H9 (cell line): ENCODE measurements at regions not wholly inside any gene's neighbourhood (a gene's known extent, or its start where the extent isn't known, plus 50 kb on each side); places are given as distances from the start of the nearest gene placed in this dataset.

Experiments
- DNase-seq: peaks from one replicate; pipeline ENCODE4 v3.0.0-alpha.2; 2017
- H2AFZ ChIP-seq: one replicate; pipeline ENCODE4 v1.6.1; 2013; ENCODE audit warnings: mild to moderate bottlenecking, low read length, control low read depth, moderate library complexity
- H2AK5ac ChIP-seq: 2 replicates; pipeline ENCODE4 v1.6.1; 2013; ENCODE audit warnings: low read length, control low read depth, mixed read lengths; ENCODE audit not compliant: insufficient read length
- H2BK120ac ChIP-seq: one replicate; pipeline ENCODE4 v1.6.1; 2013; ENCODE audit warnings: low read depth, mild to moderate bottlenecking, low read length, control low read depth, inconsistent platforms; ENCODE audit not compliant: poor library complexity, severe bottlenecking
- H2BK12ac ChIP-seq: 2 replicates; pipeline ENCODE4 v1.6.1; 2013; ENCODE audit warnings: low read length, control low read depth, mixed read lengths, low read depth; ENCODE audit not compliant: insufficient read length
- H2BK15ac ChIP-seq: 2 replicates; pipeline ENCODE4 v1.6.1; 2013; ENCODE audit warnings: low read depth, low read length, control low read depth
- H2BK20ac ChIP-seq: one replicate; pipeline ENCODE4 v1.6.1; 2013; ENCODE audit warnings: low read depth, mild to moderate bottlenecking, low read length, control low read depth, inconsistent platforms; ENCODE audit not compliant: poor library complexity, severe bottlenecking
- H2BK5ac ChIP-seq: 2 replicates; pipeline ENCODE4 v1.6.1; 2013; ENCODE audit warnings: low read length, control low read depth, mixed read lengths; ENCODE audit not compliant: insufficient read length
- H3K14ac ChIP-seq: 2 replicates; pipeline ENCODE4 v1.6.1; 2013; ENCODE audit warnings: low read length, control low read depth; ENCODE audit not compliant: insufficient read depth
- H3K18ac ChIP-seq: 2 replicates; pipeline ENCODE4 v1.6.1; 2013; ENCODE audit warnings: low read depth, mild to moderate bottlenecking, mixed read lengths, low read length, control low read depth; ENCODE audit not compliant: insufficient read length
- H3K23ac ChIP-seq: 2 replicates; pipeline ENCODE4 v1.6.1; 2013; ENCODE audit warnings: low read length, control low read depth, mixed read lengths, low read depth; ENCODE audit not compliant: insufficient read length
- H3K23me2 ChIP-seq: 2 replicates; pipeline ENCODE4 v1.6.1; 2013; ENCODE audit warnings: low read depth, mild to moderate bottlenecking, mixed read lengths, low read length, control low read depth; ENCODE audit not compliant: insufficient read length, poor library complexity, severe bottlenecking
- H3K27ac ChIP-seq: 2 replicates; pipeline ENCODE4 v1.5.1; 2013; ENCODE audit warnings: low read length, control low read depth, mixed read lengths, low read depth; ENCODE audit not compliant: insufficient read length
- H3K27me3 ChIP-seq: 2 replicates; pipeline ENCODE4 v1.6.1; 2013; ENCODE audit warnings: low read length, control low read depth, inconsistent platforms; ENCODE audit not compliant: insufficient read depth
- H3K4ac ChIP-seq: 2 replicates; pipeline ENCODE4 v1.6.1; 2013; ENCODE audit warnings: low read depth, mild to moderate bottlenecking, control low read depth, inconsistent platforms, low read length, moderate library complexity
- H3K4me1 ChIP-seq: 2 replicates; pipeline ENCODE4 v1.6.1; 2013; ENCODE audit warnings: low read length, control low read depth, inconsistent platforms; ENCODE audit not compliant: insufficient read depth
- H3K4me2 ChIP-seq: 2 replicates; pipeline ENCODE4 v1.6.1; 2013; ENCODE audit warnings: low read length, control low read depth, mixed read lengths; ENCODE audit not compliant: insufficient read length, insufficient read depth
- H3K56ac ChIP-seq: 2 replicates; pipeline ENCODE4 v1.6.1; 2013; ENCODE audit warnings: low read depth, mild to moderate bottlenecking, mixed read lengths, low read length, control low read depth; ENCODE audit not compliant: insufficient read length
- H3K79me1 ChIP-seq: 2 replicates; pipeline ENCODE4 v1.6.1; 2013; ENCODE audit warnings: low read depth, mild to moderate bottlenecking, moderate library complexity, low read length, control low read depth, inconsistent platforms; ENCODE audit not compliant: insufficient read depth, poor library complexity, severe bottlenecking
- H3K79me2 ChIP-seq: 2 replicates; pipeline ENCODE4 v1.6.1; 2013; ENCODE audit warnings: low read length, control low read depth, inconsistent platforms; ENCODE audit not compliant: insufficient read depth
- H3K9ac ChIP-seq: 2 replicates; pipeline ENCODE4 v1.6.1; 2013; ENCODE audit warnings: low read length, control low read depth, mixed read lengths; ENCODE audit not compliant: insufficient read length; ENCODE audit errors: extremely low read depth
- H3K9me3 ChIP-seq: one replicate; pipeline ENCODE4 v1.6.1; 2013; ENCODE audit warnings: low read depth, low read length, inconsistent platforms; ENCODE audit not compliant: control insufficient read depth
- H3T11ph ChIP-seq: one replicate; pipeline ENCODE4 v1.6.1; 2013; ENCODE audit warnings: mild to moderate bottlenecking, low read length, control low read depth, inconsistent platforms
- H4K20me1 ChIP-seq: one replicate; pipeline ENCODE4 v1.6.1; 2013; ENCODE audit not compliant: control insufficient read depth, insufficient read length, insufficient read depth
- H4K5ac ChIP-seq: 2 replicates; pipeline ENCODE4 v1.6.1; 2013; ENCODE audit warnings: low read depth, mild to moderate bottlenecking, mixed read lengths, low read length, control low read depth; ENCODE audit not compliant: insufficient read length
- H4K8ac ChIP-seq: replicated peaks from 2 replicates; pipeline ENCODE4 v1.6.1; 2013; ENCODE audit warnings: low read length, control low read depth, mixed read lengths, low read depth; ENCODE audit not compliant: insufficient read length
- H4K91ac ChIP-seq: 2 replicates; pipeline ENCODE4 v1.6.1; 2013; ENCODE audit warnings: low read depth, mild to moderate bottlenecking, moderate library complexity, mixed read lengths, low read length, control low read depth; ENCODE audit not compliant: insufficient read length
- H3K27ac Mint-ChIP-seq, 3 experiments: 2 replicates in 2 of 3; 3 replicates in 1 of 3; pipeline ENCODE4 v1.8.0; 2020 to 2021; ENCODE audit warnings: mixed read lengths in 3 of 3, mild to moderate bottlenecking in 1 of 3, moderate library complexity in 1 of 3
- H3K27me3 Mint-ChIP-seq: 2 replicates; pipeline ENCODE4 v1.8.0; 2021; ENCODE audit warnings: low read depth, mild to moderate bottlenecking, moderate library complexity, mixed read lengths
- H3K36me3 Mint-ChIP-seq, 3 experiments: 2 replicates in 2 of 3; 3 replicates in 1 of 3; pipeline ENCODE4 v1.8.0; 2020 to 2021; ENCODE audit warnings: low read depth in 3 of 3, mixed read lengths in 3 of 3; ENCODE audit not compliant: insufficient read depth in 1 of 3
- H3K4me1 Mint-ChIP-seq, 2 experiments: 2 replicates each; pipeline ENCODE4 v1.8.0; 2020; ENCODE audit warnings: mixed read lengths in 2 of 2
- H3K4me3 Mint-ChIP-seq, 2 experiments: 2 replicates in 1 of 2; 3 replicates in 1 of 2; pipeline ENCODE4 v1.8.0; 2020 to 2021; ENCODE audit warnings: mild to moderate bottlenecking in 2 of 2, mixed read lengths in 2 of 2, moderate library complexity in 1 of 2
- H3K9me3 Mint-ChIP-seq, 2 experiments: 2 replicates in 1 of 2; 3 replicates in 1 of 2; pipeline ENCODE4 v1.8.0; 2020; ENCODE audit warnings: mild to moderate bottlenecking in 2 of 2, mixed read lengths in 2 of 2, moderate library complexity in 1 of 2
- CTCF ChIP-seq: fragments of 200-600 bp; sonication (generic); conservative IDR thresholded peaks from 3 replicates; pipeline ENCODE4 v1.8.0; 2021; ENCODE audit warnings: antibody characterized with exemption, mild to moderate bottlenecking
- WGBS: extraction: QIAGEN DNeasy Blood & Tissue Kit; methylation state at CpG from one replicate; pipeline ENCODE4 v1.1.7; 2013; ENCODE audit warnings: missing lambda C conversion rate, low lambda C conversion rate, mixed read lengths; ENCODE audit not compliant: insufficient read length; ENCODE audit errors: extremely low coverage; 5-methylcytosine and 5-hydroxymethylcytosine counted together

DNA sequence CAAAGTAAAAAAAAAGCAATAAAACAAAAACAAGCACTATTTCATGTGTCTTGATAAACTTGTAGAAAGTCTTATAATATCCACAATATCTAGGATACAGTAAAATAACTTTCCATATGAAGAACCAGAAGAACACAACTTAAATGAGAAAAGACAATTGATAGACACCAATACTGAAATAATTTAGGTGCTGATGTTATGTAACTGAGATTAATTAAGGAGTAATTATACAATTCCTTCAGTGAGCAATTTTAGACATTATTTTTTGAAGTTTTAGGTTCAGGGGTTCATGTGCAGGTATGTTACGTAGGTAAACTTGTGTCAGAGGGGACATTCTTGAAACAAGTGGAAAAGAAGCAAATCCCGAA is 88.3 kb upstream of the VPREB1 start:
- H3K27me3 ChIP-seq = peaks cover 56% of the 10 kb centered on the region
- H4K5ac ChIP-seq = no peak overlapping the region
- H3K4me1 Mint-ChIP-seq = no peaks in the 10 kb centered on the region
- peaks cover 3 to 4% of the 10 kb centered on the region in 2 experiments; a peak in 3 of 5 replicates for H3K9me3 Mint-ChIP-seq
- no peaks in the 10 kb centered on the region for H3K79me1 ChIP-seq
- H2BK15ac ChIP-seq = no peak overlapping the region
- H3K4me1 ChIP-seq = no peaks in the 10 kb centered on the region
- no peak overlapping the region for H2BK12ac ChIP-seq
- H3K23ac ChIP-seq = no peak overlapping the region
- H3K9ac ChIP-seq = no peak overlapping the region
- TF ChIP-seq CTCF = no peak
- H4K91ac ChIP-seq = no peak overlapping the region
- H3K4ac ChIP-seq = no peak overlapping the region
- H3K4me3 Mint-ChIP-seq = no peak overlapping the region
- no peaks in the 10 kb centered on the region for H3K23me2 ChIP-seq
- H3K27ac ChIP-seq = no peak overlapping the region
- H3K27ac Mint-ChIP-seq = no peak overlapping the region
- H4K8ac ChIP-seq = no peak overlapping the region
- no peak overlapping the region for H3K18ac ChIP-seq
- WGBS = no CpG with 5 or more reads among the region's 2 CpGs
- H4K20me1 ChIP-seq = no peaks in the 10 kb centered on the region
- H3K79me2 ChIP-seq = no peaks in the 10 kb centered on the region
- no peak overlapping the region for H3T11ph ChIP-seq
- no peak overlapping the region for H2AFZ ChIP-seq
- H2AK5ac ChIP-seq = no peak overlapping the region
- H3K4me2 ChIP-seq = no peak overlapping the region
- H2BK5ac ChIP-seq = no peak overlapping the region
- H3K27me3 Mint-ChIP-seq = peaks cover 99% of the 10 kb centered on the region
- no peak for DNase-seq
- no peak overlapping the region for H3K14ac ChIP-seq
- no peak overlapping the region for H2BK20ac ChIP-seq
- H3K56ac ChIP-seq = no peak overlapping the region
- H3K36me3 Mint-ChIP-seq = no peaks in the 10 kb centered on the region
- H3K9me3 ChIP-seq = no peaks in the 10 kb centered on the region
- no peak overlapping the region for H2BK120ac ChIP-seq
